ENCODE measurements at regions not wholly inside any gene's neighbourhood (a gene's known extent, or its start where the extent isn't known, plus 50 kb on each side); places are given as distances from the start of the nearest gene placed in this dataset.

GRCh38 chr14:89660166-89660565 lies 243.1 kb upstream of the FOXN3 start:
- Mint-ChIP-seq H3K27me3 (ENCODE audit: unreplicated experiment) (peaks cover 2% of the 10 kb centered on the region), H3K4me3 (ENCODE audit: unreplicated experiment) (no peak overlapping the region), H3K27ac (ENCODE audit: unreplicated experiment) (no peak overlapping the region), H3K4me1 (ENCODE audit: low read depth, unreplicated experiment) (peaks cover 5% of the 10 kb centered on the region), H3K36me3 (ENCODE audit: unreplicated experiment) (peaks cover 20% of the 10 kb centered on the region), H3K9me3 (ENCODE audit: unreplicated experiment) (peaks cover 4% of the 10 kb centered on the region)
- no peak for TF ChIP-seq CTCF (IDR thresholded peaks at IDR 0.05; ENCODE audit: partially characterized antibody, unreplicated experiment)
- DNase-seq = no peak

GRCh38 chr14:89658977-89659670 lies 242.1 kb upstream of the FOXN3 start:
- Mint-ChIP-seq H3K27me3 (ENCODE audit: unreplicated experiment) (peaks cover 2% of the 10 kb centered on the region), H3K27ac (ENCODE audit: unreplicated experiment) (no peak overlapping the region), H3K36me3 (ENCODE audit: unreplicated experiment) (peaks cover 16% of the 10 kb centered on the region), H3K4me3 (ENCODE audit: unreplicated experiment) (no peak overlapping the region), H3K4me1 (ENCODE audit: low read depth, unreplicated experiment) (peaks cover 5% of the 10 kb centered on the region), H3K9me3 (ENCODE audit: unreplicated experiment) (peaks cover 3% of the 10 kb centered on the region)
- DNase-seq = no peak
- TF ChIP-seq CTCF (IDR thresholded peaks at IDR 0.05; ENCODE audit: partially characterized antibody, unreplicated experiment) = no peak

GRCh38 chr14:89657014-89657413 lies 240.0 kb upstream of the FOXN3 start:
- Mint-ChIP-seq H3K4me1 (ENCODE audit: low read depth, unreplicated experiment) (peaks cover 10% of the 10 kb centered on the region), H3K36me3 (ENCODE audit: unreplicated experiment) (peaks cover 10% of the 10 kb centered on the region), H3K27ac (ENCODE audit: unreplicated experiment) (no peak overlapping the region), H3K4me3 (ENCODE audit: unreplicated experiment) (no peak overlapping the region), H3K27me3 (ENCODE audit: unreplicated experiment) (peaks cover 2% of the 10 kb centered on the region), H3K9me3 (ENCODE audit: unreplicated experiment) (peaks cover 1% of the 10 kb centered on the region)
- TF ChIP-seq CTCF (IDR thresholded peaks at IDR 0.05; ENCODE audit: partially characterized antibody, unreplicated experiment) = no peak
- no peak for DNase-seq

- TF ChIP-seq CTCF (IDR thresholded peaks at IDR 0.05; ENCODE audit: partially characterized antibody, unreplicated experiment) = no peak
- DNase-seq = no peak
- peaks cover 10% of the 10 kb centered on the region for H3K36me3 Mint-ChIP-seq (ENCODE audit: unreplicated experiment)
- peaks cover 1% of the 10 kb centered on the region for H3K9me3 Mint-ChIP-seq (ENCODE audit: unreplicated experiment)
- H3K4me1 Mint-ChIP-seq (ENCODE audit: low read depth, unreplicated experiment) = peaks cover 12% of the 10 kb centered on the region
- H3K4me3 Mint-ChIP-seq (ENCODE audit: unreplicated experiment) = no peak overlapping the region
- peaks cover 2% of the 10 kb centered on the region for H3K27me3 Mint-ChIP-seq (ENCODE audit: unreplicated experiment)
- no peak overlapping the region for H3K27ac Mint-ChIP-seq (ENCODE audit: unreplicated experiment)
Measured at GRCh38 chr14:89654998-89655397, 238.0 kb upstream of the FOXN3 start.

- no peak for DNase-seq
- no peak overlapping the region for H3K4me3 Mint-ChIP-seq (ENCODE audit: unreplicated experiment)
- peaks cover 1% of the 10 kb centered on the region for H3K9me3 Mint-ChIP-seq (ENCODE audit: unreplicated experiment)
- H3K27ac Mint-ChIP-seq (ENCODE audit: unreplicated experiment) = no peak overlapping the region
- peaks cover 9% of the 10 kb centered on the region for H3K4me1 Mint-ChIP-seq (ENCODE audit: low read depth, unreplicated experiment)
- peaks cover 2% of the 10 kb centered on the region for H3K27me3 Mint-ChIP-seq (ENCODE audit: unreplicated experiment)
- H3K36me3 Mint-ChIP-seq (ENCODE audit: unreplicated experiment) = peaks cover 9% of the 10 kb centered on the region
- TF ChIP-seq CTCF (IDR thresholded peaks at IDR 0.05; ENCODE audit: partially characterized antibody, unreplicated experiment) = no peak
Measured at GRCh38 chr14:89652352-89652751, 235.3 kb upstream of the FOXN3 start.

All from glutamatergic neuron (in vitro differentiated cells).